Endothelial cell of umbilical vein (primary cell): ENCODE measurements at regions not wholly inside any gene's neighbourhood (a gene's known extent, or its start where the extent isn't known, plus 50 kb on each side); places are given as distances from the start of the nearest gene placed in this dataset.

ENCODE experiments used
- BruUV-seq: library from RNA; stranded (reverse); fragments of 400-500 nt; replicated peaks from 2 replicates; lab custom pipeline; 2021; lab: Mats Ljungman, UMichigan
- CTCF ChIA-PET: fragments of 300-600, 350-600 bp; sonication (Branson Sonifier 250); formaldehyde crosslinking; loops from one replicate; lab custom pipeline; 2021; ENCODE audit warnings: antibody characterized with exemption, inconsistent platforms; lab: Charles Lee
- POLR2A ChIA-PET: fragments of 300-600, 350-600 bp; sonication (Branson Sonifier 250); formaldehyde crosslinking; loops from one replicate; lab custom pipeline; 2021; ENCODE audit warnings: antibody characterized with exemption, inconsistent platforms; lab: Charles Lee
- DNase-seq: peaks from one replicate; pipeline ENCODE4 v3.0.0-alpha.2; 2011; ENCODE audit warnings: low read depth, low spot score
- FAIRE-seq: peaks from 2 replicates; lab custom pipeline; 2011; peaks lifted over from hg19 to GRCh38; lab: Jason Lieb, UNC
- H2AFZ ChIP-seq: 2 replicates; pipeline ENCODE4 v1.6.0; 2012; ENCODE audit warnings: low read depth, low read length, control low read depth, inconsistent platforms
- H3K27ac ChIP-seq: 2 replicates; pipeline ENCODE4 v1.5.1; 2011; ENCODE audit warnings: low read depth, mild to moderate bottlenecking, control low read depth, low read length, moderate library complexity; ENCODE audit not compliant: insufficient read depth
- H3K27me3 ChIP-seq, 2 experiments: 2 replicates each; pipeline versions ENCODE4 v1.6.0 to v1.6.1; 2011; ENCODE audit warnings: low read length in 2 of 2, mixed read lengths in 1 of 2; ENCODE audit not compliant: control insufficient read depth in 2 of 2, insufficient read depth in 2 of 2
- H3K36me3 ChIP-seq, 2 experiments: 2 replicates in 1 of 2; 3 replicates in 1 of 2; pipeline ENCODE4 v1.5.1; 2011; ENCODE audit warnings: low read length in 2 of 2, mild to moderate bottlenecking in 1 of 2, moderate library complexity in 1 of 2; ENCODE audit not compliant: control insufficient read depth in 2 of 2, insufficient read depth in 2 of 2; ENCODE audit errors: extremely low read depth in 1 of 2
- H3K4me1 ChIP-seq: 3 replicates; pipeline ENCODE4 v1.5.1; 2011; ENCODE audit warnings: mild to moderate bottlenecking, low read length; ENCODE audit not compliant: control insufficient read depth, insufficient read depth; ENCODE audit errors: extremely low read depth
- H3K4me2 ChIP-seq: 2 replicates; pipeline ENCODE4 v1.6.1; 2011; ENCODE audit warnings: low read length, control low read depth, mixed read lengths; ENCODE audit not compliant: insufficient read depth
- H3K4me3 ChIP-seq, 3 experiments: fragments of 200-600 bp in 1 of 3; sonication (generic), shearing (Covaris generic) in 1 of 3; replicated peaks in 1 of 3; 2 replicates each; pipeline ENCODE4 v1.5.1; 2011 to 2016; ENCODE audit warnings: control low read depth in 3 of 3, low read length in 3 of 3, mild to moderate bottlenecking in 2 of 3, inconsistent platforms in 1 of 3, low read depth in 1 of 3, moderate library complexity in 1 of 3; ENCODE audit not compliant: insufficient read depth in 1 of 3
- H3K79me2 ChIP-seq: 2 replicates; pipeline ENCODE4 v1.6.0; 2012; ENCODE audit warnings: low read length, inconsistent platforms; ENCODE audit not compliant: control insufficient read depth, insufficient read depth
- H3K9ac ChIP-seq: replicated peaks from 2 replicates; pipeline ENCODE3; 2011; ENCODE audit warnings: low read length, control low read depth; ENCODE audit not compliant: insufficient read depth; ENCODE audit errors: extremely low read depth
- H3K9me1 ChIP-seq: replicated peaks from 3 replicates; pipeline ENCODE4 v1.6.0; 2011; ENCODE audit warnings: mild to moderate bottlenecking, low read length; ENCODE audit not compliant: control insufficient read depth, insufficient read depth; ENCODE audit errors: extremely low read depth
- H3K9me3 ChIP-seq: replicated peaks from 2 replicates; pipeline ENCODE4 v1.5.1; 2012; ENCODE audit warnings: low read length, inconsistent platforms; ENCODE audit not compliant: control insufficient read depth, insufficient read depth
- H4K20me1 ChIP-seq: replicated peaks from 2 replicates; pipeline ENCODE3; 2011; ENCODE audit warnings: mild to moderate bottlenecking, low read length; ENCODE audit not compliant: control insufficient read depth, insufficient read depth; ENCODE audit errors: extremely low read depth
- EZH2 ChIP-seq: IDR thresholded peaks from 2 replicates; pipeline ENCODE4 v1.6.1; 2012; ENCODE audit warnings: borderline replicate concordance, low read depth, mild to moderate bottlenecking, moderate library complexity, low read length, inconsistent platforms; ENCODE audit not compliant: severe bottlenecking
- FOS ChIP-seq: IDR thresholded peaks from 2 replicates; pipeline ENCODE4 v1.6.1; 2011; ENCODE audit warnings: mild to moderate bottlenecking, low read length, moderate library complexity, borderline replicate concordance; ENCODE audit not compliant: insufficient read depth
- GATA2 ChIP-seq: IDR thresholded peaks from 2 replicates; pipeline ENCODE4 v1.7.0; 2011; ENCODE audit warnings: low read depth, mild to moderate bottlenecking, moderate library complexity, mixed read lengths, low read length; ENCODE audit not compliant: insufficient read length, insufficient read depth
- JUN ChIP-seq: IDR thresholded peaks from 2 replicates; pipeline ENCODE4 v1.6.1; 2011; ENCODE audit warnings: borderline replicate concordance, low read depth; ENCODE audit not compliant: insufficient read length, insufficient read depth
- MYC ChIP-seq: IDR thresholded peaks from one replicate; pipeline ENCODE4 v1.6.1; 2011; ENCODE audit warnings: mild to moderate bottlenecking, low read depth, low read length
- POLR2A ChIP-seq: IDR thresholded peaks from 2 replicates; pipeline ENCODE4 v1.6.1; 2012; ENCODE audit warnings: low read depth, mild to moderate bottlenecking, control low read depth, low read length
- POLR2AphosphoS5 ChIP-seq: IDR thresholded peaks from 2 replicates; pipeline ENCODE4 v1.6.1; 2012; ENCODE audit warnings: low read depth, mild to moderate bottlenecking, control low read depth, low read length, moderate library complexity; ENCODE audit not compliant: insufficient read depth
- dilution Hi-C: fragments of 300-500 bp; cut with MboI; formaldehyde crosslinking; loops from one replicate; pipeline ENCODE4 v1.15.0; 2019; ENCODE audit warnings: low sequenced_read_pairs; ENCODE audit not compliant: extremely low pct_ligation_motif_present
- intact Hi-C: fragments of 100-400 bp; cut with micrococcal nuclease; formaldehyde crosslinking; loops from one replicate; pipeline ENCODE4 v1.10.0; 2022
- TF ChIP-seq, protein P1 (sequence below), 2 donors: IDR thresholded peaks; 1 replicate in 1 of 2; 2 replicates in 1 of 2; pipeline ENCODE4 v1.5.1; 2011; ENCODE audit warnings: low read length in 2 of 2, mild to moderate bottlenecking in 2 of 2, moderate library complexity in 2 of 2, control low read depth in 1 of 2, inconsistent platforms in 1 of 2, low read depth in 1 of 2; ENCODE audit not compliant: insufficient read depth in 1 of 2; ENCODE audit errors: extremely low read depth in 1 of 2
- TF ChIP-seq, protein P2 (sequence below): IDR thresholded peaks from 2 replicates; pipeline ENCODE4 v1.6.1; 2011; ENCODE audit not compliant: insufficient read depth, insufficient read length

DNA sequence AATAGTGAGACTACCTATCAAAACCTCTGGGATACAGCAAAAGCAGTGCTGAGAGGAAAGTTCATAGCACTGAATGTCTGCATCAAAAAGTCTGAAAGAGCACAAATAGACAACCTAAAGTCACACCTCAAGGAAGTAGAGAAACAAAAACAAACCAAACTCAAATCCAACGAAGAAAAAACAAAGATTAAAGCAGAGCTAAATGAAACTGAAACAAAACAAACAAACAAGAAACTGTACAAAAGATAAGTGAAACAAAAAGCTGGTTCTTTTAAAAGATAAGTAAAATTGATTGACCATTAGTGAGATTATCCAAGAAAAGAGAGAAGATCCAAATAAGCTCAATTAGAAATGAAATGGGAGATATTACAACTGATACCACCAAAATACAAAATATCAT lies 378.3 kb upstream of the NDST4 start:
- H4K20me1 ChIP-seq, result no peaks in the 10 kb centered on the region
- peaks cover 4% of the 10 kb centered on the region for H3K9me3 ChIP-seq
- no peaks in the 10 kb centered on the region for H3K9me1 ChIP-seq
- no TSS peak for BruUV-seq
- H3K4me2 ChIP-seq, result no peak overlapping the region
- CTCF ChIA-PET, result no interaction called here
- no peak overlapping the region for H3K9ac ChIP-seq
- H3K79me2 ChIP-seq, result no peaks in the 10 kb centered on the region
- no peaks in the 10 kb centered on the region for H3K36me3 ChIP-seq
- intact Hi-C loops (no loop called here), dilution Hi-C loops (no loop called here)
- POLR2A ChIA-PET, result no interaction called here
- DNase-seq (no peak), FAIRE-seq (no peak)
- H3K4me3 ChIP-seq, result no peak overlapping the region
- H3K27me3 ChIP-seq, result no peaks in the 10 kb centered on the region
- H3K4me1 ChIP-seq, result no peaks in the 10 kb centered on the region
- TF ChIP-seq, protein P1, sequence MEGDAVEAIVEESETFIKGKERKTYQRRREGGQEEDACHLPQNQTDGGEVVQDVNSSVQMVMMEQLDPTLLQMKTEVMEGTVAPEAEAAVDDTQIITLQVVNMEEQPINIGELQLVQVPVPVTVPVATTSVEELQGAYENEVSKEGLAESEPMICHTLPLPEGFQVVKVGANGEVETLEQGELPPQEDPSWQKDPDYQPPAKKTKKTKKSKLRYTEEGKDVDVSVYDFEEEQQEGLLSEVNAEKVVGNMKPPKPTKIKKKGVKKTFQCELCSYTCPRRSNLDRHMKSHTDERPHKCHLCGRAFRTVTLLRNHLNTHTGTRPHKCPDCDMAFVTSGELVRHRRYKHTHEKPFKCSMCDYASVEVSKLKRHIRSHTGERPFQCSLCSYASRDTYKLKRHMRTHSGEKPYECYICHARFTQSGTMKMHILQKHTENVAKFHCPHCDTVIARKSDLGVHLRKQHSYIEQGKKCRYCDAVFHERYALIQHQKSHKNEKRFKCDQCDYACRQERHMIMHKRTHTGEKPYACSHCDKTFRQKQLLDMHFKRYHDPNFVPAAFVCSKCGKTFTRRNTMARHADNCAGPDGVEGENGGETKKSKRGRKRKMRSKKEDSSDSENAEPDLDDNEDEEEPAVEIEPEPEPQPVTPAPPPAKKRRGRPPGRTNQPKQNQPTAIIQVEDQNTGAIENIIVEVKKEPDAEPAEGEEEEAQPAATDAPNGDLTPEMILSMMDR (IDR thresholded peaks at IDR 0.05; ENCODE audit: extremely low read depth in 1 of 2, insufficient read depth in 1 of 2, low read depth in 1 of 2, low read length in 2 of 2), result no peak
- no peak for TF ChIP-seq JUN
- no peak for TF ChIP-seq GATA2
- TF ChIP-seq FOS, result no peak
- no peak for TF ChIP-seq EZH2
- no peak for TF ChIP-seq POLR2A
- TF ChIP-seq, protein P2, sequence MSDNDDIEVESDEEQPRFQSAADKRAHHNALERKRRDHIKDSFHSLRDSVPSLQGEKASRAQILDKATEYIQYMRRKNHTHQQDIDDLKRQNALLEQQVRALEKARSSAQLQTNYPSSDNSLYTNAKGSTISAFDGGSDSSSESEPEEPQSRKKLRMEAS, result no peak
- TF ChIP-seq POLR2AphosphoS5, result no peak
- TF ChIP-seq MYC, result no peak
- H2AFZ ChIP-seq, result no peak overlapping the region
- H3K27ac ChIP-seq, result no peak overlapping the region
